HG03442 (cell line): ENCODE measurements at regions not wholly inside any gene's neighbourhood (a gene's known extent, or its start where the extent isn't known, plus 50 kb on each side); places are given as distances from the start of the nearest gene placed in this dataset.

Experiments used
- ATAC-seq: cut with Tn5 transposase; IDR thresholded peaks from one replicate; pipeline ENCODE4 v1.9.1; 2021; ENCODE audit warnings: mild to moderate bottlenecking, moderate library complexity; ENCODE audit not compliant: unreplicated experiment

DNA sequence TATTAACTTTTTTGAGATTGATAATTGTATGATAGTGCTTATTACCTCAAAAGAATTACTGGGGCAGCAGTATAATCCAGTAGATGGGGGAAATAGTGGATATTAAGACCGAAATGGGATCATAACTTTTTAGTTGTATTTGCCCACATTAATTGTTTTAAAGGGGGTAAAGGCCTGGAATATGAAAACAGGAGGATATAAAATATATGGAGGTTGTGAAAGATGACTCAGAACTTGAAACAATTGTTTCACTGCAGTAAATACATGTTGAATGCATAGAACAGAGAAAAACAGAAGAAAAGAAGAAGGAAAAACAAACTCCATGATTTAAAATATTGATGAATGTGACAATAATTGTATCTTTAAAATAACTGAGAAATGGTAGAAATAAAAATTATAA, 94.1 kb upstream of the VPREB1 start:
- no peak for ATAC-seq

DNA sequence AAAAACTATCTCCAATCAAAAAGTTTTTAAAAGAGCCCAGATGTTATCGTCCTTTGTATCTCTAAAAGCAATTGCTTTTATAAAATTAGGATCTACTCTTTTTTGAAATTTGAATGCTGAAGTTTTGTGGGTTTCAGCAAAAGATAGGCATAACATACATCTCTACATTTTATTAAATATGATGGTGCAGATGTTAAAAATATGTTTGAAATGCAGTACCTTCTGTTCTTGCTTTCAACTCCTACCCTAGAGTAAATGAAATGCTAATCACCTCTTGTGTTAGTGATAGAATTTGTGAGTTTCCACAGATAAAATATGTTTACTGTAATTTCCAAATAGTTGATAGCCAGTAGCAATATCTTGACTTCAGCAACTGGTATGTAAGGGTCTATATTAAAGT, 95.7 kb upstream of the VPREB1 start:
- no peak for ATAC-seq

DNA sequence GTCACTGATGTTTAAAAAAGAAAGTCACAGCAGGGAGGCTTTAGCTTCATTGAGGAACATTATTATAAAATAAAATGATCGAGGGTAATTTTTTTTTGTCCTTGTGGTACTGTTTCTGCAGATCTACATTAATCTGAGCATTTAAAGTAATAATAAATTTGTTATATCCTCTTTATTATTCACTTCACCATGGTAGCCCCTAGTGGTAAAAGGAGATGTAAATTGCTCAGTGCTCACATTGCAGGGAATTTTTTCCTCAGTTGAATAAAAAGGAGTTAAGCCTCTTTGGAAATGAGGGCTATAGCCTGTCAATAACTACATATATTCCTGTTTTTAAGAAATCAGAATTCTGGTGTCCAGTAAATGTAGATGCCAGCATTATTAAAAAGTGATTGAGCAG, 99.7 kb upstream of the VPREB1 start:
- ATAC-seq = no peak

DNA sequence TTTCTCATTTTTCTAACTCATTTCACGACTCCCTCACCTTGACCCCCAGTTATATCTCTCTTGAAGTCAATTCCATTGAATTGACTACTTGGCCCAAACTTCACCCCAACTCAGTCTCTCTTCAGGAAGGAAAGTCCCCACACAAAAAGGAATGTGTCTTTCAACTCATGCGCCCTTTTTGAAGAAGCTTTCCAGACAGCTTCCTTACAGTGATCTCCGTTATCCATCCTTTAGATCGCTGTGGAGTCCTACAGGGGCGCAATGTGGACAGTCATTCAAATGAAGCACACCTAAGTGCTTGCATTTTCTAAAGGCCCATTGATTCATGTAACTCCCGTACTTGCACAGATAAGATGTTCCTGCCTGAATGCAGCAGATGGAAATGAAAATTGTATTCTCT, 101.1 kb upstream of the VPREB1 start:
- ATAC-seq = no peak

DNA sequence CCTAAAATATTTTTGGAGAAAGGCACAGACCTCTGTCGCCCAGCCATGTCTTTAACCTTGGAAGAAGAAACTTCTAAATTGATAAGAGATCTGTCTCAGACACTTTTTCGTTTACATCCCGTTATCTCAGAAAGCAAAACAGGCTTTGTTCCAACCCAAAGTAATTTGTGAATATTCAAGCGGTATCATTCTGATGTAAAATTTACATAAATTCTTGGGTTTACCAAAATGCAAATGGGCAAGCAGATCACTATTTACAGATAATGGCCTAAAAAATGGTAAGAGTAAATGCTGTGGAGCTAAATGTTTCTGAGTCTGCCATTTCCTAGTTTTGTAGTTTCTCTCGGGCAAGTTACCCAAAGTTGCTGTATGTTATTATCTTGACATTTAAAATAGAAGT, 101.9 kb upstream of the VPREB1 start:
- ATAC-seq = no peak

DNA sequence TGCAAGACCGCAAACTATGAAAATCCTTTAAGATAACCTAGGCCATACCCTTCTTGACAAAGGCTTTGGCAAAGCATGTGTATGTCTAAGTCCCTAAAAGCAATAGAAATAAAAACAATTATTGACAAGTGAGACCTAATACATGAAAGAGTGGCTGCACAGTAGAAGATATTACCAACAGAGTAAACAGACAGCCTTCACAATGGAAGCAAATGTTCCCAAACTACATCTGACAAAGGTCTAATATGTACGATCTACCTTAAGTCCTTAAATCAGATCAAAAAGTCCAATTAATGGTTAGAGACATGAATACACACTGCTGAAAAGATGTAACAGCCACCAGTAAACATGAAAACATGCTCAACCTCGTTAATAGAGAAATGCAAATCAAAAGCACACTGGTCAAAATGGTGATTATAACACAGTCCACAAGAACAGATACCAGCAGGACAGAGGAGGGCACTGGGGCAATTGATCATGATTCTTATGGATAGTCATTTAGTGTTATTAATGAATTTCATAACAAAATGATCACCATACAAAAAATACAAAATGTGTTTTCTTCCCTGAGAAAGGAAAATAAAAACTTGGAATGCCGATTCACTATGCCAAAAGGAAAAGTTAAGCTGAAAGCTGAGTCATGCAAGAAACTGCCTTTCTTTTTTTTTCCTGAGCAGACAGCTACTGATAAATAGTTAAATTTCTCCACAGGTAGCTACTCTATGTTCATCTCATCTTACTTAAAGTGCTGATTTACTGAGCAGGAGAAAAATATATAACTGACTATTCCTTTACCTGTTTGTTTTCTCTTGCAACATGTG, 102.6 kb upstream of the VPREB1 start:
- no peak for ATAC-seq

DNA sequence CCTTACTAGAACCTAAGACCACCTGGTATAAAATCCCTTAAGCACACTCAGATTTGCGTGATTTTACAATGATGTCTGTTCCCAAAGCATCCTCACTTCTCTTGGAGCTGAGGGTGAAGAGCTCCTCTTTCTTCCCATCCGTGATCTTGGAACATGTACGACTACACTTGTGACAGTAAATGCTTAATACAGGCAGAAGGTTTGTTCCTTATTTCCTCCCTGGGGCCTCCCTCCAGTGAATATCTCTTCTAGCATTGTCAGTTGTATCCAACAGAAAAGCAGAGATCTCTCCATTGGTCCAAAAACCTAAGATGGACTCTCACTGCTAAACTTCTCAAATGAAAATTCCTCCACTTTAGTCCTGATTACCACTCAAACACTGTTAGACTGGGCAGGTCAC, 103.6 kb upstream of the VPREB1 start:
- no peak for ATAC-seq

DNA sequence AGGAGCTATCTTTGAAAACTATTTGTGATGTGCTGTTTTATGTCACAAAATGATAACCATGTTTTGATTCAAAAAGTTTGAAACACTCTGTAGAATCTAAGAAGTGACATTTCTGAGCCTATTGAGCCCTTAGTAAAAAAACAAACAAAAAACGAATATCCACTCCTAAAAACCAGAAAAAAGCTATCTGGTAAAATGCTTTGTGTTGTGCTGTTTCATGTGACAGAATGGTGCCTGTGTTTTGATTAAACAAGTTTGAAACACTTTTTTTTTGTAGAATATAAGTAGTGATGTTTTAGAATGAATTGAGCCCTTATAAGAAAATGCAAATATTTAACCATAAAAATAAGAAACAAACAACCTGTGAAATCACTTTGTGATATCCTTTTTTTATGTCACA, 105.2 kb upstream of the VPREB1 start:
- no peak for ATAC-seq

DNA sequence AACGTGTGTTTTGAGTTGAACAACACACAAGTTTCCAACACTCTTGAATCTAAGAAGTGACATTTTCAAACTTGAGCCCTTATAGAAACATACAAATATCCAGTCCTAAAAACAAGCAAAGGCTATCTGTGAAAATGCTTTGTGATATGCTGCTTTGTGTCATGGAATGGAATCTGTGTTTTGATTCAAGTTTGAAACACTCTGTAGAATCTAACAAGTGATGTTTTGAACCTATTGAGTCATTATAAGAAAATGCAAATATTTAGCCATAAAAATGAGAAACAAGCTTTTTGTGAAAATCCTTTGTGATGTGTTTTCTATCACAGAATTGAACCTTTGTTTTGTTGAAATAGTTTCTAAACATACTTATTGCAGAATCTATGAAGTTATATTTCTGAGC, 105.7 kb upstream of the VPREB1 start:
- no peak for ATAC-seq

DNA sequence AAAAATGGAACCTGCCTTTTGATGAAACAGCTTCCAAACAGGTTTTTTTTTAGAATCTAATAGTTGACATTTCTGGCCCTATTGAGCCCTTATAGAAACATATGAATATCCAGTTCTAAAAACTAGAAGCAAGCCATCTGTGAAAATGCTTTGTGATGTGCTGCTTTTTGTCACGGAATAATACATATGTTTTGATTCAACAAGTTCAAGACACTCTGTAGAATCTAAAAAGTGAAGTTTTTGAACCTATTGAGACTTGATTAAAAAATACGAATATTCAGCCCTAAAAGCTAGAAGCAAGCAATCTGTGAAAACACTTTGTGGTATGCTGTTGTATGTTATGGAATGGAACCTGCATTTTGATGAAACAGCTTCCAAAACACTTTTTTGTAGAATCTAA, 106.7 kb upstream of the VPREB1 start:
- ATAC-seq = no peak

DNA sequence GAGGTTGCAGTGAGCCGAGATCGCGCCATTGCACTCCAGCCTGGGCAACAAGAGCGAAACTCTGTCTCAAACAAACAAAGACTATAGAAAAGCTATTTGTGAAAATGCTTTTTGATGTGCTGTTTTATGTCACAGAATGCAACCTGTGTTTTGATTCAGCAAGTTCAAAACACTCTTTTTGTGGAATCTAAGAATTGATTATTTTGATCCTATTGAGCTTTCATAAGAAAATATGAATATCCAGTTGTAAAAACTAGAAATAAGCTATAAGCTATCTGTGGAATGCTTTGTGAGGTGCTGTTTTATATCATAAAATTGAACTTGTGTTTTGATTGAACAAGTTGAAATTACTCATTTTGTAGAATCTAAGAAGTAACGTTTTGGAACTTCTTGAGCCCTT, 110.7 kb upstream of the VPREB1 start:
- no peak for ATAC-seq

DNA sequence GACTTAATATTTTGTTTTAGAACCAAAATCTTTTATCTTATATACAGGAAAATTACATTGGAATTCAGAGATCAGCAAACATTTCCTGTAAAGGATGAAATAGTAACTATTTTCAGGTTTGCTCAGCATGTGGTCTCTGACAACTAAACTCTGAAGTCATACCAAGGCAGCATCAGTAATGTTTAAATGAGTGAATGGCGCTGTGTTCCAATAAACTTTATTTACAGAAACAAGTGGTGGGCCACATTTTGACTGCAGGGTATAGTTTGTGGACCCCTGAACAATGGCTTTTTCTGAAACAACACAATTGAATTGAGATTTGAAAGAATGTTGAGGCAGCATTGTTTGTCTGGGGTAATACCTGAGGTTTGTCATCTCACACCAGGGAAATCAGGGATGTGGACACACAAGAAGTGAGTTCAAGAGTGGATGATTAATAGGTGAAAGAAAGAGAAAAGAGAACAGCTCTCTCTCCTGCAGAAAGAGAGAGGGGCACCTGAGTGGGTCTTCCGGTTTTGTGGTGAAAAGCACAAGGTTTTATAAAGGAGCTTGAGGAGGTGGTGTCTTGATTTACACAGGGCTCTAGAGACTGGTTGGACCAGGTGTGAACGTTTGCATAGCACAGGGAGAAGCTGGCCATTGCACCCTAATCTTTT, 113.5 kb upstream of the VPREB1 start:
- ATAC-seq = no peak

DNA sequence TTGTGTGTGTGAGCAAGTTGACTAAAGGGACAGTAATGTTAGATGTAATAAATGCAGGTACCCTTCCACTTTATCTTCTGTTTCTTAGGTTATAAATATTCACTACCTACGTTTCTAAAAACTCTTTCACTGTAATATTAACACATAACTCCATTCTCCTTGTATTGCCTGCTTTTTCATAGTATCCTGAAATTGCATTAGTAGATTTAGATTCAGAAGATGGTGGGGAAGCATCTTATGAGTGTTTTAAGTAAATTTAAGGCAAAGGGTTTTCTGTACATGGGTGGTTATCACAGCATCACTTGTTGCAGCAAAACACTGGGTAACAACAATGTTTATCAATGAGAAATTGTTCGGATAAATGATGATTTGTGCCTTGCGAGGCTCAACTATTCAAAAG, 115.2 kb upstream of the VPREB1 start:
- no peak for ATAC-seq

DNA sequence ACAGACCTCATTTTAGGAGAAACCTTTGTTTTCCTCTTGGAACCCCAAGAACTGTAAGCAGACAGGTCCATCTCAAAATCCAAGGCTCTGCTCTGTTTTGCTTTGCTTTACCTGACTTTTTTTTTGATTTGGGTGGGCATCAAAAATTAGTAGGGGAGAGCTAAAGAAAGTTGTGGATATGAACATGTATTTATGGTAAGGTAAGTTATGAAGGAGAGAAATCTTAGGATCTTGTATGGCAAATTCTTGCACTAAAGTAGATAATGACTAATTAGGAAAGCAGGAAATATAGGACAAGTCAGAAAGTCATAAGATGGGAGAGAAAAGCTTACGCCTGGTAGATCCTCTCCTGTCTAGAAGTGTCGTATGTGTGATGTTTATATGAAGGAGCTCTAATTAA, 116.1 kb upstream of the VPREB1 start:
- ATAC-seq = no peak

DNA sequence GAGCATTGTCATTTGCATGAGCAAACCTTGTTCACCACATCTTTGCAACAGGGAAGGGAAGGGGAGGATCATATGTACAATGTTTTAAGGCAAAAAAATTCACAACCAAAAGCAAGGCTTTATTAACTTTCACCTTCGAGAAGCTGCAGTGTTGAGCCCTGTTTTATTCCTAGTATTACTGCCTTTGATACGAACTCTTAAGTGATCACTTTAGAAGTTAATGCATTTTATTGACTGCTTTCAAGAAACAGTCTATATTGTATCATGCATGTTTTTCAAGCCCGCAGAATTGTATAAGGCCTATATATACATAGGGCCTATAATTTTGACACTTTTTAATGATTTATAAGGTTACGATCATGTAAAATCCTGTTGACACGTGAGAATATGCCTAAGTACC, 117.5 kb upstream of the VPREB1 start:
- ATAC-seq = no peak

DNA sequence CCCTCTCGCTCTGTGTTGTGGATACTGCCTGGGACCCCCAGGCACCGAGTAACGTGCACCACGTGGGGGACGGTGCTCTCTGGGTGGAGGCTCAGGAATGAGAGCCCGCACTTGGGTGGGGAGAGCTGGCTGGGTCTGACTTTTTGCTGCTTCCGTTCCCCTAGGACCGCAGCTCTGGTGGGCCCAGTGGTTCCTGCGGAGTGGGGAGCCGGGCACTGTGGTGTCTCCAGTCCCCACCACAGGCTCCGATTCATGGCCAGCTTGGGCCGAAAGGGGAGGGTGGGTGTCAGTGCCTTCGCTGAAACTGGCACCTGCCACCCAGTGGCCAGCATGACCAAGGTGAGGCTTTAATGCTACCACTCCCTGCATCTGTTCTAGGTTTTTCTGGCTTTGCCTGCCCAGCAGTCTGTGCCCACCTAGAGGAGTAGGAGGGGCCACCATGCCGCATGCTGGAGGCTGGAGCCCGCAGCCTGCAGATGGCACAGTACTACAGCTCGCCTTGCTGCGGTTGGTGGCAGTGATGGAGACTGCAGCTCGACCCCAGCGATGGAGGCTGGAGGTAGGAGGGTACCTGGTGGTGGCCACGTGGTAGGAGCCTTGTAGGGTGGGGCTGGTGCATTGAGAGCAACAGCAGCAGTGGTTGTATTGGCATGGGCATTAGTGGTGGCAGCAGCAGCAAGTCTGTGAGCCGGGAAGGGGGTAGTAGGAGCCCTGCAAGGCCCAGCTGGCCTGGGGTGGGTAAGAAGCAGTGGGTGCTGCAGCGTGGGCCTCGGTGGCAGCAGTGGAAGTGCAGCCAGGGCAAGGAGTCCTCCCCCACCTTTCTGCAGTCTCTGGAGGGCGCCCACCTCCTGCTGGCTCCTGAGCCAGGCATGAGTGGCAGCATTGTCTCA, 118.8 kb upstream of the VPREB1 start:
- no peak for ATAC-seq

DNA sequence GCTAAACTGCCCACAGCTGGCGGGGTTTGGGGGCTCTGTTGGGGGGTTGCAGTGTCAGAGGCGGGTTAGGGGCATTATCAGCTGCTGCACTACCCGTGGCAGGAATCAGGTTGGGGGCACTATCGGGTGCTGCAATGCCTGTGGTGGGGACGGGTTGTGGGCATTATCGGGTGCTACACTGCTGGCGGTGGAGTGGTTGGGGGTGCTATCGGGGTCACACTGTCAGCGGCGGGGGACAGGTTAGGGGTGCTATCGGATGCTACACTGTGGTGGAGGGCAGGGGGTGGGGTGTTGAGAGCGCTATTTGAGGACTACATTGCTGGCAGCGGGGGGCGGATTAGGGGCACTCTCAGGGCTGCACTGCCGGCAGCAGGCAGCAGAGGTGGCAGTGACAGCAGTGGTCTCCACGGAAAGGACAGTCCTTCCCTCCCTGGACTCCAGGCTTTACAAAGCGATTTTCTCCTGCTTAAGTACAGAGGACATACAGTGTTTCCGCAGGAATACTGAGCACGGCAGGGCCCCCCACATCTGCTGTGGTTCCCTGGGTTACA, 119.5 kb upstream of the VPREB1 start:
- ATAC-seq = no peak

DNA sequence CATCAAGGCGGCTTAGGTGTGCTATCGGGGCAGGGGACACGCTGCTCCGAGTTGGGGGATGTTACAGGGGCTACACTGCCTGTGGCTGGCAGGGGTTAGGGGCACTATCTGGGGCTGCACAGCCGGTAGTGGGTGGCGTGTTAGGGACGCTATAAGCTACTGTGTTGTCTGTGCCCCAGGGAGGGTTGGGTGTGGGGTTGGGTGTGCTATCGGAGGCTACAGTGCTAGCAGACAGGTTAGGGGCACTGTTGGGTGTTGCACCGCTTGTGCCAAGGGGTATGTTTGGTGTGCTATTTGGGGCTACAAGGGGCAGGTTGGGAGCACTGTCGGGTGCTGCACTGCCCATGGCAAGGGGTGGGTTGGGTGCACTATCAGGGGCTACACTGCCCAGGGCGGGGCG, 120.2 kb upstream of the VPREB1 start:
- no peak for ATAC-seq

DNA sequence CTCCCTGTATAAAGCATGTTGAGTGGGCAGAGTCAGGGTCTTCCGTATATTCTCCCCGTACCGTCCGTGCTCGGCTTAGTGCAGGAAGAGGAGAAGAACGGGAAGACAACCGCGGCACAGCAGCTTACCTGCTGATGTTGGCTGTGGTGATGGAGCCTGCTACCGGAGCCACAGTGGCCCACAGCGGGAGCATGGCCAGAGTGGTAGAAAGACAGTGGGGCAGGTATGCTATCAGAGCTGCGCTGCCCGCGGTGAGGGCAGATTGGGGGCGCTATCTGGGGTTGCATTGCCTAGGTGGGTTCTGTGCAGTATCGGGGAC, 120.7 kb upstream of the VPREB1 start:
- no peak for ATAC-seq

DNA sequence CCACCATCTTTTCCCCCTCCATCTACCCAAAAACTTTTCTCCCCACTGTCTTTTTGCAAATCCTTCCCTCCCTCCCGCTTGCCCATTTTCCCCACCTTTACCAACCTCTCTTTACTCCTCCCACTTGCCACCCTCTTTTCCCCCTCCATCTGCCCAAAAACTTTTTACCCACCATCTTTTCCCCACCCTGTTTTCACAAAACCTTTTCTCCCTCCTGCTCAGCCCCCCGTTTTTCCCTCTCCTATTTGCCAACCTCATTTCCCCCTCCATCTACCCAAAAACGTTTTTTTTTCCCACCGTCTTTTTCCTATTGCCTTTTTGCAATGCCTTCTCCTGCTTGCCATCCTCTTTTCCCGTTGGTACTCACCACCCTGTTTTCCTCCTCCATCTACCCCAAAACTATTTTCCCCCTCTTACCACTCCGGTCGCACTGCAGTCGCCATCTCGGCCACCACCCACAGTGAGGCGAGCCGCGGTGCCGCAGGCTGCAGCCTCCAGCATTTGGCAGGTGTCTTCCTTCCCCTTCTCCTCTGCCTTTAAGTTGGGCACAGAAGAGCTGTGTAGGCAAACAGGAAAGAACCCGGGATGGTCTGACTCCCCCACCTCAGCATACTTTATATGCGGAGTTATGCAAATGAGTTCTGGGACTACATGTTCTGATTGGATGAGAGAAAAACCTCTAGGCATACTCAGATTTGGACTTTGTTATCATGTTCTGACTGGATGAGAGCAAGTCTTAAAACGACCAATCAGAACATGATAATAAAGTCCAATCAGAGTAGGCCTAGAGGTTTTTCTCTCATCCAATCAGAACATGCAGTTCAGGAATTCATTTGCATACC, 121.2 kb upstream of the VPREB1 start:
- ATAC-seq = no peak
